ENCODE measurements at regions not wholly inside any gene's neighbourhood (a gene's known extent, or its start where the extent isn't known, plus 50 kb on each side); places are given as distances from the start of the nearest gene placed in this dataset.
A peak's percentile ranks its signal among the peaks of the same experiment; 100 is the strongest.

DNA sequence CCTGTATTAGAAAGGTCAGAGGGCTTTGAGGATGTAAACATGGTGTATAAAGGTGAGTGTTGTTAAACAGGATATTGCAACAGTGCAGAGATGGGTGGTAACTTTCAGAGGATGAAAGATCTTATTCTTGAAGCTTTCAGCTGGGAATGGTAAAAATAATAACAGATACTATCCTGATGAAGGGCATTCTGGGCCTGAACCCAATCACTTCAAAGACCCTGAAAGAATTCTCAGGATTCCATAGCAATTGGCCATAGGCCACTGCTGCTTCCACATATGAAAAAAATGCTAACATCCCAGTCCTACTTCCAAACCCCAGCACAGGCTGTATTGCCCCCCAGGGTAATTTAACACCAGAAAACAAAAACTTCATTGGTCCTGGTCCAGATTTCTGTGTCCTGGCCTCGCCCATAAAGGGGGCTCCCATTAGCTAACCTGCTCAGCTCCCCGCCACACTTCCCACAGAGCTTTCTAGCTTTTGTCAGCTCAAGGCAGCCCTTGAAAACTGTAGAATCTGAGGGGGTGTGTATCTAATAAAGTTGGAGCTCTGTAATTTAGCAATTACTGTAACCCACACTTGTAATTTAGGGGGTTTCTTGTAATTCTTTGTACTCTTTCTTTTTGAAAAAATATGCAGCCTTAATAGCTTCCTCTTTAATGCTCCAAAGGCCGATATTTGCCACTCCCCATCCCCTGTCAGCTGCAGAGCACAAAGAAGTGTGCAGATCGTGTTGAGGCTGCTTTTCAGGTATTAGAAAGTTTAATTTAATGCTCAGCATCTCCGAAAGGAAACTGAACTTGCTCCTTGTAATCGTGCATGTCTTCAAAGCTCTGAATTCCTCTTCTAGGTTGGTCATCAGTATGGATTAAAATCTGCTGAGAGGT, 371.5 kb downstream of the SEC14L1 start (continued):
- peak; percentile 97 for TF ChIP-seq FOXP1 (IDR thresholded peaks at IDR 0.05)
- peak; percentile 100 for TF ChIP-seq FOXP1 (CRISPR knock-in tag; IDR thresholded peaks at IDR 0.05)
- TF ChIP-seq, protein P1, sequence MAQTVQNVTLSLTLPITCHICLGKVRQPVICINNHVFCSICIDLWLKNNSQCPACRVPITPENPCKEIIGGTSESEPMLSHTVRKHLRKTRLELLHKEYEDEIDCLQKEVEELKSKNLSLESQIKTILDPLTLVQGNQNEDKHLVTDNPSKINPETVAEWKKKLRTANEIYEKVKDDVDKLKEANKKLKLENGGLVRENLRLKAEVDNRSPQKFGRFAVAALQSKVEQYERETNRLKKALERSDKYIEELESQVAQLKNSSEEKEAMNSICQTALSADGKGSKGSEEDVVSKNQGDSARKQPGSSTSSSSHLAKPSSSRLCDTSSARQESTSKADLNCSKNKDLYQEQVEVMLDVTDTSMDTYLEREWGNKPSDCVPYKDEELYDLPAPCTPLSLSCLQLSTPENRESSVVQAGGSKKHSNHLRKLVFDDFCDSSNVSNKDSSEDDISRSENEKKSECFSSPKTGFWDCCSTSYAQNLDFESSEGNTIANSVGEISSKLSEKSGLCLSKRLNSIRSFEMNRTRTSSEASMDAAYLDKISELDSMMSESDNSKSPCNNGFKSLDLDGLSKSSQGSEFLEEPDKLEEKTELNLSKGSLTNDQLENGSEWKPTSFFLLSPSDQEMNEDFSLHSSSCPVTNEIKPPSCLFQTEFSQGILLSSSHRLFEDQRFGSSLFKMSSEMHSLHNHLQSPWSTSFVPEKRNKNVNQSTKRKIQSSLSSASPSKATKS (CRISPR knock-in tag; IDR thresholded peaks at IDR 0.05), result peak; percentile 25; the same call in 1 of the 2 replicates
- peak; percentile 96 for TF ChIP-seq CEBPB (IDR thresholded peaks at IDR 0.05; ENCODE audit: borderline replicate concordance, low read depth, low read length)
- TF ChIP-seq REL (CRISPR knock-in tag; conservative IDR thresholded peaks at IDR 0.05), result no peak
- TF ChIP-seq NCOA2 (CRISPR knock-in tag; IDR thresholded peaks at IDR 0.05), result peak; percentile 98
- TF ChIP-seq IKZF5 (CRISPR knock-in tag; IDR thresholded peaks at IDR 0.05), result peak; percentile 86
- TF ChIP-seq ZNF574 (CRISPR knock-in tag; IDR thresholded peaks at IDR 0.05), result no peak
- TF ChIP-seq ZBTB2 (CRISPR knock-in tag; IDR thresholded peaks at IDR 0.05; ENCODE audit: low read depth), result no peak
- TF ChIP-seq CREB1 (IDR thresholded peaks at IDR 0.05), result no peak
- peak; percentile 88 for TF ChIP-seq CREB1 (CRISPR knock-in tag; IDR thresholded peaks at IDR 0.05)
- no peak for TF ChIP-seq HNRNPL (IDR thresholded peaks at IDR 0.05; ENCODE audit: low read depth, low read length)
- TF ChIP-seq, protein P2, sequence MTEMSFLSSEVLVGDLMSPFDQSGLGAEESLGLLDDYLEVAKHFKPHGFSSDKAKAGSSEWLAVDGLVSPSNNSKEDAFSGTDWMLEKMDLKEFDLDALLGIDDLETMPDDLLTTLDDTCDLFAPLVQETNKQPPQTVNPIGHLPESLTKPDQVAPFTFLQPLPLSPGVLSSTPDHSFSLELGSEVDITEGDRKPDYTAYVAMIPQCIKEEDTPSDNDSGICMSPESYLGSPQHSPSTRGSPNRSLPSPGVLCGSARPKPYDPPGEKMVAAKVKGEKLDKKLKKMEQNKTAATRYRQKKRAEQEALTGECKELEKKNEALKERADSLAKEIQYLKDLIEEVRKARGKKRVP (CRISPR knock-in tag; IDR thresholded peaks at IDR 0.05), result peak in 1 of 2 experiments; percentile 97; a peak in 2 of 4 replicates
- no peak for TF ChIP-seq ZFP37 (CRISPR knock-in tag; IDR thresholded peaks at IDR 0.05; ENCODE audit: borderline replicate concordance)
- TF ChIP-seq, protein P3, sequence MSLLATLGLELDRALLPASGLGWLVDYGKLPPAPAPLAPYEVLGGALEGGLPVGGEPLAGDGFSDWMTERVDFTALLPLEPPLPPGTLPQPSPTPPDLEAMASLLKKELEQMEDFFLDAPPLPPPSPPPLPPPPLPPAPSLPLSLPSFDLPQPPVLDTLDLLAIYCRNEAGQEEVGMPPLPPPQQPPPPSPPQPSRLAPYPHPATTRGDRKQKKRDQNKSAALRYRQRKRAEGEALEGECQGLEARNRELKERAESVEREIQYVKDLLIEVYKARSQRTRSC (CRISPR knock-in tag; IDR thresholded peaks at IDR 0.05; ENCODE audit: low read depth), result no peak
- no peak for TF ChIP-seq ZNF616 (CRISPR knock-in tag; IDR thresholded peaks at IDR 0.05; ENCODE audit: low read depth)
- TF ChIP-seq RELA (CRISPR knock-in tag; IDR thresholded peaks at IDR 0.05), result no peak
- 0 out of 2 replicates have a peak, but pooled peaks have one; percentile 53 for TF ChIP-seq ZNF121 (CRISPR knock-in tag; IDR thresholded peaks at IDR 0.05)
- TF ChIP-seq ZNF713 (CRISPR knock-in tag; IDR thresholded peaks at IDR 0.05), result no peak
- TF ChIP-seq ZNF205 (CRISPR knock-in tag; IDR thresholded peaks at IDR 0.05), result 0 out of 2 replicates have a peak, but pooled peaks have one; percentile 46
- no peak for TF ChIP-seq EZH2 (conservative IDR thresholded peaks at IDR 0.05; ENCODE audit: low read depth, low read length)

All from HepG2 (cell line).